ENCODE measurements at regions not wholly inside any gene's neighbourhood (a gene's known extent, or its start where the extent isn't known, plus 50 kb on each side); places are given as distances from the start of the nearest gene placed in this dataset.

DNA sequence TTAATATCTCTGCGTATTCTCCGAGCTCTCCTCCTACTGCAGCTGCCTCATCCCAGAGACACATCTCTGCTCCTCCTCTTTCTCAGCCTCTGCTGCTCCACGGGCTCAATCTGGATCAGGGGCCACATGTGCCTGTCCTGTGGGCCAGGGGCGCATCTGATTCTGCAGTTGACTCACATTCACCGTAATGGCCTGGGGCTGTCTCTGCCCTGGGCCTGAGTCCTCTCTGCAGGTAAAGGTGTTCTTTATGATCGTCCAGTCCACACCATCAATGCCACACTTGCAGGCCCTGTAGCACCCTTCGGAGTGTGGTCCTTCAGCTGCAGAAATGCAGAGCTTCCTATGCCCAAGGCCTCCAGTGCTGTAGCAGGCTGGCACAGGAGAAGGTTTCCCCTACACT is 154.5 kb downstream of the OAT start:
- DNase-seq (ENCODE audit: low spot score) = no peak

DNA sequence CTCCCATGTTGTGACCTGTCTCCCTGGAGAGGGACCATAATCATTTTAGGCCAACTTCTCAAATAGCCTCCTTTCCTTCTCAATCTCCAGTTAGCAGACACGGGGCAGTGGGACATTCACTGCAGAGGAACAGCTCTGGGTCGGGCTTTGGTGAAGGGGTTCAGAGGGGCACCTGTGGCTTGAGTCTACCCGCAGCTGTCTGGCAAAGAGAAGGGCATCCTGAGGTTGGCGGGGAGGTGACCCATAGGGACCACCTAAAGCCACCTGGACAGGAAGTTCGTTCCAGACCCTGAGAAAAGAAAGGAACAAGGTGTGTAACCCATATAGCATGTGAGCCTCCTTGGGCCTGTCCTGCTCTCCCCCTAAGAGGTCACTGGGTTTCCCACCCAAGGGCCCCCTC is 155.0 kb downstream of the OAT start:
- DNase-seq (ENCODE audit: low spot score) = no peak

DNA sequence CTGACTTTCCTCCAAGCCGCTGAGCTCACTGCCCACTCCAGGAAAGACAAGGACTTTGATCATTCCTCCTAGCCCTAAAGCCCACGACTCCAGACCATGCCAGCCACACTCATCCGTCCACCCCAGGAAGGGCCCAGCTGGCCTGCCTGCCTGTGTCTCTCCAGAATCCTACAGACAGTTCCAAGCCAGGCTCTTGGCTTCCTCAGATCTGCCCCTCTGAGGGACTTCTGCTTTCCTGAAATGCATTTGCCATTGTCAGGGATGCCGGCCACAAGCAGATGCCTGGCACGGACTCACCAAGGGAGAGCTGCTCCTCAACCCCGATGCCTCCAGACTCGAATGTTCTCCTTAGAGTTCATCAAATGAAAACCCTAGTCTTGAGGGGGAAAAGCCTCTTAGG is 155.8 kb downstream of the OAT start:
- no peak for DNase-seq (ENCODE audit: low spot score)

DNA sequence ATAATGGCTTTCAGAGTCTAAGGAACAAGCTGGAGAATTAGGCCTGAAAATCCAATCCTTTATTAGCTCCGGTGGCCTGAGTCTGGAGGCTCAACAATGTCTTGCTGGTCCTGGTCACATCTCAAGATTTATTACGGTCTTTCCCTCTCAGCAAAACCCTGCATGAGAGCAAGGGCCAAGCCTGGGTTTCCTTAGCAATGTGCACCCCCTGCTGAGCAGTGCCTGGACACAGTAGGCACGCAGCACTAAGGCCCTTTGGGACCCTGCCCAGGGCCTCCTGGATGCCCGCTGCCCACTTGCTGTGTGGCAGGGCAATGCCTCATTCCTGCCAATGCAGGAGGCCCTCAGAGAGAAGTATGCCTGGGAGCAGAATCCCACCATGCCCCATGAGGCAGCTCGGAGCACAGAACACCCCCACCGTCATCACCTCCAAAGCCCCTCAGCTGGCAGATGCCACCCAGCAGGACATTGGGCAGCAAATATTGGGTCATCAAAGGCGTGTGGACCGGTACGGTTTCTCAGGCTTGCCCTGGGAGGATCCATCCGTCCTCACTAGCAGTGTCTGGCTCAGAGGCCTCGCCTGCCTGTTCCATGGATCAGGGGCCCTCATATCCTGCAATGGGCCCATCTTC is 156.4 kb downstream of the OAT start:
- no peak for DNase-seq (ENCODE audit: low spot score)

DNA sequence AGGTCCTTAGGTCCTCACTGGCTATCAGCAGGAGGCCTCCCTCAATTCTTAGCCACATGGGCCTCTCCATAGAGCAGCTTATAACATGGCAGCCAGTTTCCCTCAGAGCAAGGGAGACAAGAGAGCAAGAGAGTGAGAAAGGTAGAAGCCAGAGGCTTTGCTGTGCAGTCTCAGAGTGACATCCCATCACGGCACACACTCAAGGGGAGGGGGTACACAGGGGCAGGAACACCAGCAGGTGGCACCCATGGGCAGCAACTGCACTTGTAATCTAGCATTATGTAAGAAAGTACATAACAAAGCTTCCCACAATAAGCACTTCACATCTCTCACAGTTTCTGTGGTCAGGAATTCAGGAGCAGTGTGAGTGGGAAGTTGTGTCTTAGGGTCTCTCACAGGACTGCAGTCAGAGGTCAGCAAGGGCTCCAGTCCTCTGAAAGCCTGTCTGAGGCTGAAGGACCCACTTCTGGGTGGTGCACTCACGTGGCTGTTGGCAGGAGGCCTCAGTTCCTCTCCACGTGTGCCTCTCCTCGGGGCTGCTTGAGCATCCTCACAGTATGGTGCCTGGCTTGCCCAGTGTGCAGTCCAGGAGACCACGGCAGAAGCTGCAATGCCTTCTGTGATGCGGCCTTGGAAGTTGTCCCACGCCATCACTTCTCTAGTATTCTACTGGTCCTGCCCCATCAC is 159.4 kb downstream of the OAT start:
- no peak for DNase-seq (ENCODE audit: low spot score)

DNA sequence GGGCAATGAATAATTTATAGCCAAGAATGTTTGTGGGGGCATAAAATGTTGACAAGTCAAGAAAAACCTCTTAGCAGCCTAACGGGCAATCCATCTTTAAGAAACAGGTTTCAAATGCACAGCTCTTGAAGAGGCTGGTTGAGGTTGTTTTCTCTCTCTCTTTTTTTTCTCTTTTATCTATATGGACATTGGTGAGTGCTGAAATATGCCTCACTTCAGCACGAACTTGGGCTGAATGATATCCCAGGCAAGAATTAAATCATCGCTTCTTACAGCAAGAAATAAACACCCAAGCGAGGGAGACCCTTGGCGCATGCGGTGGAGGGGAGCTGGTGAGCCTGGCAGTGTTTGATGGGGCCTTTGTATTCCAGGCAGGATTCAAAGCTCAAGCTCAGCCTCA is 160.9 kb downstream of the OAT start:
- no peak for DNase-seq (ENCODE audit: low spot score)

DNA sequence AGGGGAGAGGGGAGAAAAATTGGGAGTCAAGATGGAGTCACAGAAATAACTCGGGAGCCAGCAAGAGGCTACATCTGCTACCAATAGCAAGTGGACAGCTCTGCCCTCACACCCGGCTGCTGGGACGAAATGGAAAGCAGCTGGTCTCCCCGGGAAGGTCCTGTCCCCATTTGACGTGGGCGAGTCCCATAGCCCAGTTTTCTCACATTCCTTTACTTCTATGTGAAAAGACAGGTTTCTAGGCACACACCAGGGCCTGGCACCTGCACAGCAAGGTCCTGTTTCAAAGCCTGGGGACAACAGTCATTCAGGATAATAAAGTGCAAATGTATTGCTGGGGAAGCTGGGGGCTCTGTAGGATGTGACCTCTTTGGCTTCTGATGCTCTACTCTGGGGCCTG is 162.6 kb downstream of the OAT start:
- no peak for DNase-seq (ENCODE audit: low spot score)

DNA sequence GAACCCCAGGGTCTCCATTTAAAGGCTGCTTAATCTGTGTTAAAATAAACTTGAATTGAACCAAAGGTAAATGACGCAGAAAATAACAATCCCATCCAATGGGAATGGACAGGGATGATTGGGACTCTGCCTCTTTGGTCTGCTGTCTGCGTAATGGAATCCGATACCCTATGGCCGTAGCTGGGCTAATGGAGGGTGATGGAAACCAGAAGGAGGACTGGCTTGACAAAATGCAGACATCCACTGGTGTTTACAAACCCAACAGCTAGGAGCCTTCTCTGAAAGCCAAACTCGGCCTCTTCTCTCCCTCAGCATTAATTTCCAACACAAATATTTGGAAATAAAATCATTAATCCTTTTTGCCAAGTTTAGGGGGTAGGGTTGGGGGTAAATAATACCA is 162.2 kb upstream of the CHST15 start:
- no peak for DNase-seq (ENCODE audit: low spot score)

DNA sequence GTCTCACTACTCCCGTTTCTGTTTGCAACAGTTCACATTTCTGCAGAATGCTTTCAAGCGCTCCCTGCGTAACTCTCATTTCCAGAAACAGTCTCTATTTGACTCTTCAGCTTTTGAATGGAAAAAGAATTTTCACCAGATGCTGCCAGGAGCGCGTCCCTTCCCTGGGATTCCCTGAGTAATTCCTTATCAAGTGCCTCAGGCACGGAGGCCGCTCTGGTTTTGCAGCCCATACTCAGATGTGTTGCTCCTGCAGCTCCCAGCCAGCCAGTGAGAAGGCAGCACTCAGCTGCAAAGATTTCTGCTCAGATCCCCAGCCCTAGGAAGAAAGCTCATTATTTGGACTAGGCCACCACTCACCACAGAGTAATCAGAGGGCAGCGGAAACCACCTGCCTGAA is 161.1 kb upstream of the CHST15 start:
- no peak for DNase-seq (ENCODE audit: low spot score)

DNA sequence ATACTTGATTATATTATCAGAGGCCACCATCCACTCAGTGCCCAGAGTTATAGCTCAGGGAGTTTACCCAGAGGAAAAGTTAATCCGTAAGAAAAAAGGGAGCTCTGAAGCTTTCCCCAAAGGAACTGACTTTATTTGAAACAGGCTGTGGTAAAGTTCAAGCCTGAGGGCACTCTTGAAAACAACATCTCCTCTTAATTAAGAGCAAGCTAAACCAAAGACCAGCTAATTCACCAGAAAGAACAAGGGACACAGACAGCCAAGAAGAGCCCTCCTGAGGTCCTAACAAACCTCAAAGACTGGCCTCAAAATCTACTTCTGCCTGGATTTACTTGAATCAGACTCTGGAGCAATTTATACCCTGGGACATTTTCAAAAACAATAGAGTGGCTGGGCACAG is 159.6 kb upstream of the CHST15 start:
- no peak for DNase-seq (ENCODE audit: low spot score)

DNA sequence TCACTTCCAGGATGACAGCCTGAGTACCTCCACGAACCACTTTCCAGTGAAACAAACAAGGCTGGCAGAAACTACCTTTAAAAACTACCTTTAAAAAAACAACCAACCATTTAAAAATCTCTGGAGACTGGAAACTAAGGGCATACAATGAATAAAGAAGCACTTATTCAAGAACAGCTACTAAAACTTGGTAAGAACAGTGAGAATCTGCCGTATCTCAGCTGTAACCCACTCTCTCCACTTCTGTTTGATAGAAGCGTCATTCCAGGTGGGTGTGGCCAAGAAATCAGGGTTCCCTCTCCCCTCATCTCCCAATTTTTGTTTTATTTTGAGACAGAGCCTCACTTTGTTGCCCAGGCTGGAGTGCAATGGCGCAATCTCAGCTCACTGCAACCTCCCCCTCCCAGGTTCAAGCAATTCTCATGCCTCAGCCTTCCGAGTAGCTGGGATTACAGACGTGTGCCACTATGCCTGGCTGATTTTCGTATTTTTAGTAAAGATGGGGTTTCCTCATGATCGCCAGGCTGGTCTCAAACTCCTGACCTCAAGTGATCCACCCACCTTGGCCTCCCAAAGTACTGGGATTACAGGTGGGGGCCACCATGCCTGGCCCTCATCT is 158.8 kb upstream of the CHST15 start:
- no peak for DNase-seq (ENCODE audit: low spot score)

DNA sequence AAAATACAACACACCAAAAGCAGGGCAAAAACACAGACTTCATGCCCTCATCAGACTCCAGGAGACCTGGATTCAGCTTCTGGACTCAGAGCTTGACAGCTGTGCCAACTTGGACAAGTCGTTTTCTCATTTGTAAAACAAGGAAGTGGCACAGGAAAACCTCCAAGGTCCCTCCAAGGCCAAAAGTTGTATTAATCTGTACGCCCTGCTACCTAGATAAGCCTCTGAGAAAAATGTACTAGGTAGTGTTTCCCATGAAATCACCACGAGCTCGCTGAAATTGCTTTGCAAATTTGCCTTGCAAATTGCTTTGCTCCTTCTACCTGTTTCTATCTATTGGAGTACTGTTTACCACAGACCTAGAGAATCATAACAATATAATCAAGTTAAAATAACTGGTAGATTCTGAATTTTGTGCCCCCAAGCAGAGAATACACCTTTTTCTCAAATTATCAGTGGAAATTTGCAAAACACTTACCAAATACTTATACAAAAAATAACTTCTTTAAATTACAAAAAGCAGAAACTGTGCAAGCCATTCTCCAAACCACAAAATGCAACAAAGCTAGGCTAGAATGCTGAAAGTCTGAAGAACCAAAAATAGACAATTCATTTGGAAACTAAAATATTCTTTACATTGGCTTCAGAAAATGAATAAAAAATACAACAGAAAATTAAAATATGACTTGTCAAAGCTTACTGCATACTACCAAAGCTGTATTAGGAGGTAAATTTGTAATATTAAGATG is 158.1 kb upstream of the CHST15 start:
- DNase-seq (ENCODE audit: low spot score) = no peak

DNA sequence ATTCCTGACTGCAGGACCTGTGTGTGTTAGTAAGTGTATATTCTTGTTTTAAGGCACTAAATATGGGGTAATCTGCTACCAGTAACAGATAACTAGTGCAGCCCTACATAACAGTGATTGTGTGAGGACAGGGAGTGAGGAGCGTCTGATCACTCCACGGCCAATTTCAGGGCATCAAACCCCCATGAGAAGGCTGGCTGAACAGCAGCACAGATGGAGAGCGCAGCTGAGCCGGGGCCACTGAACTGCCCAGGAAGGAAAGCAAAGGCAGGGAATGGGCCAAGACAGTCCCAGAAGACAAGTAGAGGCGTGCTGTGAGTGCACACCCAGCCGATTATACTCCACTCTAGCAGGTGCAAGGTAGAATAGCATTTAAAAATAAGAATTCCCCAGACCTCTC is 157.1 kb upstream of the CHST15 start:
- no peak for DNase-seq (ENCODE audit: low spot score)

DNA sequence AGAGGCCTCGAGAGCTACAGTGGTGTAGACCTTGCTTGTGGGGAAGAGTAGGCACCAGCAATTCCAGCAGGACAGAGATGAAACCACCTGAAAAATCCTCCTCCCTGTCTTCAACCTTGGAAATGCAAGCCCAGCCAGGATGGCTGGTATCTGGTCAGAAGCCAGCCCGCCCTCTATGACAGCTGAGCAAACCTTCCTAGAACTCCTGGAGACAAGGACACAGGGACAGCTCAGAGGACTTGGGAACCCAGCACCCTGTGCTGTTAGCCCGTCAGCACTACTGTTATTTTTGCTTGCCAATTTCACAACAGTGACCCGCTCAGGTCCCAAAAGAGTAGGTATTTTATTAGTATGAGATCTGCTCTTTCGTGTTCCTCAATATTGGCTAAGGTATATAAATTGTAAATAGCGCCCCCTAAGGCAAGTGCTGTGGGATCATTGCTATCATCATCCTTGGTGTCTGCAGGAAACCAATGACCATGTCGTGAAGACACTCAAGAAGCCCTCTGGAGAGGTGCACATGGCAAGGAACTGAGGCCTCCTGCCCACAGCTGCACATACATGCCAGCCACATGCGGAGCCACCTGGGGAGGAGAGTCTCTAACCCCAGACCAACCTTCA is 156.5 kb upstream of the CHST15 start:
- no peak for DNase-seq (ENCODE audit: low spot score)

DNA sequence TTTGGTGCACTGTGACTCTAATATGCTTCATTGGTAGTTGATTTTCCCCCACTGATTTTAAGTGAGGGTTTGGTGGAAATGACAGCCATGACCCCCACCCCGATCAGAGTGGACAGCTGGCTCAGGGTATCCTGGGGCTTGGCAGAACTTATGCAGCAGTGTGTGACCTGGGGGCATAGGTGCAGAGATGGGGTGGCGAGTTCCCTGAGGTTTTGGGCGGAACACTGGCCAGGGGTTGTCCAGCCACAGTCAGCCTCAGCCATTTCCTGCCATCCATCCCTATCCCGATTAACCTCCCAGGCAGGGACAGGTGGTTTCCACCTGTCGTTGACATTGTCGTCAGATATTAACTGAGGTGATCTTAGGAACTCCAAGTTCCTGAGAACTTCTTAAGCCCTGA is 155.8 kb upstream of the CHST15 start:
- DNase-seq (ENCODE audit: low spot score) = no peak

DNA sequence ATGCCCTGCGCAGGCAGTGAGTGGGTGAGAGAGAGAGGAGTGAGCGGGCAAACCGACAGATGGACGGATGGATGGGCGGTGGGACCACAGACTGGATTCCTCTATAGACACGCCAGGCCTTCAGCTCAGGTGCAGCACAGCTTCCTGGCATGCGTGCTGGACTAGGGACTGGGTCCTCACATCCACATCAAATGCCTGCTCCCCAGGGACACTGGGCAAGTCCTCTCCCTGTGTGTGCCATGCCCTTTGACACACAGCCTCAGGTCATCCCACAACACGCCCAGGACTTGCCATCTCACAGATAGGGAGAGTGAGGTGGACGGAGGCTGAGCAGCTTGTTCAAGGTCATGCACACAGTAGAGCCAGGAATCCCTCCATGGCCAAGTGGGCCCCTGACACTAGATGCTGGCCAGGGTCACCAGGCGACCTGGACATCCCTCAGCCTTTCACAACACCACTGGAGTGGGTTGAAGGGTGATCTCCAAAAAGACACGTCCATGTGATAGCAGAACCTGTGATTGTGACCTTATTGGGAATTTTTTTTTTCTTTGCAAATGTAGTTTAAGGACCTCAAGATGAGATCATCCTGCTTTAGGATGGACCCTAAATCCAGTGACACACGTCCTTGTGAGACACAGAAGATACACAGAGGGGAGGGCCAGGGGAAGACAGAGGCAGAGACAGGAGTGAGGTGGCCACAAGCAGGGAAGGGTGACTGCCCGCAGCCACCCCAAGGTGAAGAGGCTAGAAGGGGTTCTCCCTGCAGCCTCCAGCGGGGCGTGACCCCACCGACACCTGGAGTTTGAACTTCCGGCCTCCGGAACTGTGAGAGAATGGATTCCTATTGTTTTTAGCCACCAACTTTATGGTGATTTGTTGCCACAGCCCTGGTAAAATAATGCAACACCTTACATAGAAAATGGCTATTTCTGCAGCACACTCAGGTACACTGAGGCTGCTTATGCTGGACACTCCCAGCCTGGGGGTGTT is 155.0 kb upstream of the CHST15 start:
- no peak for DNase-seq (ENCODE audit: low spot score)

DNA sequence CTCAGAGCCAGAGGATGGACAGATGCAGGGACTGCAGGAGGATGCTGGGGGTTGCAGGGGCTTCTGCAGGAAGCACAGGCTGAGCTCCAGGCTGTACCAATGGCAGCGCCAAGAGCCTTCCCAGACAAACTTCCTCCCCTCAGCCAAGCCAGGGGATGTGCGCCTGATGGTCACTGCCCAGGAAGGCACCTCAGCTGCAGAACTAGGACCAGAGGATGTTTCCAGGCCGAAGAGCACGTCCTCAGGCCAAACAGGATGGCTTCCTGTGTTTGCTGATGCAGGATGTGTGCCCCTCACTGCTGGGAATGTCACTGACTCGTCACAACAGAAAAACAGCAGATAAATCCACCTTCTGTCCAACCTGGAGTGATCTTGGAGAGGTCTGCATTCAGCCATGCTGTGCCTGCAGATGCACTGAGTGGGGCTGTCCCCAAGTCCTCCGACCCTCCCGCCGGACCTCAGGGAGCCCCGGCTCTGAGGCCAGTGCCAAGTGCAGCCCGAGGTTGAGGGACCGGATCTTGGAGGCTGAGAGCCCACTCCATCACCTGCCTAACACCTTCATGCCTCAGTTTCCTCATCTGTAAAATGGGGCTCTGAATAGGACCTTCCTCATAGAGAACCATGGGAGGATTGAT is 152.5 kb upstream of the CHST15 start:
- no peak for DNase-seq (ENCODE audit: low spot score)

DNA sequence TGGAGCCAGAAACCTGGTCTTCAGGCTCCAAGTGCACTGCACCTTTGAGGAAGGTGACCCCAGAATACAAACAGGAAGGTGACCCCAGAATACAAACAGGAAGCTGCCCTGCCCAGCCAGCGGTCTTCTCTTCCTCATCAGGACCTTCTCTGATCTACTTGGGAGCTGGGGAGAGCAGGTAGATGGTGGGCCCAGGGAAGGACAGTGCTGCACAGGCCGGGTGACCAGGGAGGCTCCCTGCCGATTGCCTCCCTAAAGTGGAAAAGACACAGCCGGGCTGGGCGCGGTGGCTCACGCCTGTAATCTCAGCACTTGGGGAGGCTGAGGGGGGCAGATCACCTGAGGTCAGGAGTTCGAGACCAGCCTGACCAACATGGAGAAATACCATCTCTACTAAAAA is 151.8 kb upstream of the CHST15 start:
- DNase-seq (ENCODE audit: low spot score) = no peak

DNA sequence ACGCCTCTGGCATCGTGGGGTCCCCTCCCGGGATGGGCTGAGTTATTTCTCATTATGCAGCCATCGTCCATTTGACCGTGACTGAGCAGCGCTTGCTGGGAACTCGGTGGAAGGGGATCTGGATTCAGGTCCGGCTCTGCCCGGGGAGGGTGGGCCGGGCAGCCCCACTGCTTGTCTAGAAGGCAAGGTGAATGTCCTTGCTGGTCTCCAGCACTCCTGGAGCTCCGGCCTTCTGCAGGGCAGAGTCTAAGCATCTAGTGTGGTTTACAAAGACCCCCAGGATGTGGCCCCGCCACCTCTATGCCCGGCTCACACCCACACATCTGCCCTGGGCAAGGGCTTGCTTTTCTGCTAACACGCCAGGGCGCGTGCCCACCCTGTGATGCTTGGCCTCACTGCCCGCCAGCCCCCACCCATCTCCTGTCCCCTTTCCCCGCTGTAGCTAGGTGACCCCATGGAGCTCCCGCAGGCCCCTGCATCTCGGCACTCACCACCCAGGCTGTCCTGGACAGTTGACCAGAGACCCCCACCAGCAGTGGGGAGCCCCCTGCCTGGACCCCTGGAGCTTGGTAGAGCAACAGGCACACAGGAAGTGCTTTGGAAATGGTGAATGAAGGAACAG is 151.0 kb upstream of the CHST15 start:
- DNase-seq (ENCODE audit: low spot score) = no peak

DNA sequence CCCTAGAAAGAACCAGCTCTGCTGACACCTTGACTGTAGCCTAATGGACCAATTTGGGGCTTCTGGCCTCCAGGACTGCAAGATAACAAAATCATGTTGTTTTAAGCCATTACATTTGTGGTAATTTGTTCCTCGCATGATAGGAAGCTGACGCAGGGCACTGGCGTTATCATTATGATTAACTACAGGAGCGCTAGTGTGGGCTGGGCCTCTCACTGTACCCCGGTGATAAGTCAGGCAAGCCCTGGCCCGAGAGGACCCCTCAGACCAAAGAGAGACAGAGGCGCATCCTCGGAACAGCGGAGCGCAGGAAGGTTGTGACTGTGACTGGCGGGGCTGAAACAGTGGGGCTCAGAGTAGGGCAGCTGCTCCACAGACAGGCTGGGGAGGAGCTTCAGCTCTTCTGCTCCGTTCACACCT is 150.3 kb upstream of the CHST15 start:
- no peak for DNase-seq (ENCODE audit: low spot score)

All from HuH-7.5 (cell line).